CD14-positive monocyte (primary cell): ENCODE measurements at regions not wholly inside any gene's neighbourhood (a gene's known extent, or its start where the extent isn't known, plus 50 kb on each side); places are given as distances from the start of the nearest gene placed in this dataset.

Experiments used
- DNase-seq, 3 donors: peaks; one replicate each; pipeline ENCODE4 v3.0.0-alpha.2; 2011 to 2022
- H2AFZ ChIP-seq: 2 replicates; pipeline ENCODE4 v1.6.0; 2012; ENCODE audit warnings: mild to moderate bottlenecking, low read depth, low read length, inconsistent platforms; ENCODE audit not compliant: insufficient read depth, poor library complexity, severe bottlenecking
- H3K27ac ChIP-seq, 2 donors: 1 replicate in 1 of 2; 2 replicates in 1 of 2; pipeline ENCODE4 v1.5.1; 2012 to 2013; ENCODE audit warnings: low read length in 2 of 2, control low read depth in 1 of 2, inconsistent platforms in 1 of 2, low read depth in 1 of 2, mild to moderate bottlenecking in 1 of 2
- H3K27me3 ChIP-seq, 2 donors: one replicate each; pipeline versions ENCODE4 v1.6.0 to v1.6.1; 2011 to 2013; ENCODE audit warnings: low read length in 2 of 2; ENCODE audit not compliant: control insufficient read depth in 2 of 2, insufficient read depth in 2 of 2
- H3K36me3 ChIP-seq, 2 donors: replicated peaks in 1 of 2; 1 replicate in 1 of 2; 2 replicates in 1 of 2; pipeline versions ENCODE4 v1.5.1 to v1.6.1; 2012 to 2013; ENCODE audit warnings: low read length in 2 of 2, control low read depth in 1 of 2, inconsistent platforms in 1 of 2, mild to moderate bottlenecking in 1 of 2; ENCODE audit not compliant: insufficient read depth in 2 of 2, control insufficient read depth in 1 of 2
- H3K4me1 ChIP-seq, 2 donors: 1 replicate in 1 of 2; 2 replicates in 1 of 2; pipeline versions ENCODE4 v1.5.1 to v1.6.1; 2012 to 2013; ENCODE audit warnings: low read length in 2 of 2, control low read depth in 1 of 2, inconsistent platforms in 1 of 2, mild to moderate bottlenecking in 1 of 2, moderate library complexity in 1 of 2; ENCODE audit not compliant: insufficient read depth in 2 of 2, control insufficient read depth in 1 of 2
- H3K4me2 ChIP-seq: replicated peaks from 2 replicates; pipeline ENCODE3; 2012; ENCODE audit warnings: low read length, moderate library complexity, mild to moderate bottlenecking; ENCODE audit not compliant: poor library complexity, severe bottlenecking; ENCODE audit errors: extremely low read depth
- H3K4me3 ChIP-seq, 3 experiments: fragments of 200-600 bp in 1 of 3; sonication (generic) in 1 of 3; replicated peaks in 1 of 3; 1 replicate in 2 of 3; 2 replicates in 1 of 3; pipeline ENCODE4 v1.5.1; 2011 to 2013; ENCODE audit warnings: low read length in 3 of 3, mild to moderate bottlenecking in 3 of 3, control low read depth in 2 of 3, low read depth in 2 of 3, inconsistent platforms in 1 of 3, moderate library complexity in 1 of 3
- H3K79me2 ChIP-seq: 2 replicates; pipeline ENCODE4 v1.6.0; 2012; ENCODE audit warnings: mild to moderate bottlenecking, control low read depth, inconsistent platforms, low read length, moderate library complexity; ENCODE audit not compliant: insufficient read depth
- H3K9ac ChIP-seq: 2 replicates; pipeline ENCODE4 v1.6.0; 2017; ENCODE audit warnings: low read length, mild to moderate bottlenecking; ENCODE audit not compliant: insufficient read depth, poor library complexity, severe bottlenecking
- H3K9me3 ChIP-seq, 2 donors: replicated peaks in 1 of 2; 1 replicate in 1 of 2; 2 replicates in 1 of 2; pipeline versions ENCODE4 v1.5.1 to v1.6.1; 2012 to 2013; ENCODE audit warnings: low read length in 2 of 2, control low read depth in 1 of 2; ENCODE audit not compliant: control insufficient read depth in 1 of 2, insufficient read depth in 1 of 2
- H4K20me1 ChIP-seq: 2 replicates; pipeline ENCODE4 v1.6.0; 2012; ENCODE audit warnings: mild to moderate bottlenecking, low read length, control low read depth, moderate library complexity; ENCODE audit not compliant: insufficient read depth
- H3K27ac Mint-ChIP-seq, 7 donors: one replicate each; pipeline ENCODE4 v1.8.0; 2020; ENCODE audit warnings: mild to moderate bottlenecking in 7 of 7, mixed read lengths in 7 of 7, moderate library complexity in 6 of 7, inconsistent platforms in 2 of 7
- H3K27me3 Mint-ChIP-seq, 3 donors: one replicate each; pipeline ENCODE4 v1.8.0; 2021 to 2022; ENCODE audit warnings: low read depth in 3 of 3, mild to moderate bottlenecking in 3 of 3, mixed read lengths in 3 of 3, moderate library complexity in 3 of 3, inconsistent platforms in 1 of 3
- H3K36me3 Mint-ChIP-seq, 2 donors: one replicate each; pipeline ENCODE4 v1.8.0; 2020; ENCODE audit warnings: mixed read lengths in 2 of 2, inconsistent platforms in 1 of 2, mild to moderate bottlenecking in 1 of 2
- H3K4me1 Mint-ChIP-seq: one replicate; pipeline ENCODE4 v1.8.0; 2020; ENCODE audit warnings: mild to moderate bottlenecking, mixed read lengths
- H3K4me3 Mint-ChIP-seq, 2 donors: one replicate each; pipeline ENCODE4 v1.8.0; 2020; ENCODE audit warnings: mild to moderate bottlenecking in 2 of 2, mixed read lengths in 2 of 2, moderate library complexity in 1 of 2
- H3K9me3 Mint-ChIP-seq, 7 donors: one replicate each; pipeline ENCODE4 v1.8.0; 2020 to 2022; ENCODE audit warnings: mixed read lengths in 7 of 7, mild to moderate bottlenecking in 6 of 7, moderate library complexity in 6 of 7, inconsistent platforms in 2 of 7
- CTCF ChIP-seq: fragments of 200-600 bp; IDR thresholded peaks from one replicate; pipeline ENCODE4 v1.8.0; 2022; ENCODE audit warnings: antibody characterized with exemption, mild to moderate bottlenecking
- WGBS: methylation state at CpG from one replicate; pipeline ENCODE4 v1.1.5; 2013; ENCODE audit warnings: missing lambda C conversion rate; ENCODE audit not compliant: insufficient coverage; 5-methylcytosine and 5-hydroxymethylcytosine counted together
- intact Hi-C, 2 donors: fragments of 100-400 bp; cut with micrococcal nuclease; formaldehyde crosslinking; loops; one replicate each; pipeline versions ENCODE4 v1.15.0 to v1.15.1; 2023

GRCh38 chr9:18371141-18371540, 102.8 kb upstream of the ADAMTSL1 start:
- no peaks in the 10 kb centered on the region for H3K27me3 ChIP-seq
- H3K79me2 ChIP-seq, result no peaks in the 10 kb centered on the region
- H3K9me3 Mint-ChIP-seq, result peaks cover 0 to 5% (median 1%) of the 10 kb centered on the region in 7 donors
- no peak overlapping the region for H3K4me3 Mint-ChIP-seq
- H3K4me3 ChIP-seq, result no peak overlapping the region
- no peaks in the 10 kb centered on the region for H4K20me1 ChIP-seq
- no peaks in the 10 kb centered on the region for H3K4me1 ChIP-seq
- no peak overlapping the region for H3K27ac ChIP-seq
- no peak overlapping the region for H2AFZ ChIP-seq
- peaks cover 0 to 1% (median 0%) of the 10 kb centered on the region in 3 donors for H3K27me3 Mint-ChIP-seq
- H3K27ac Mint-ChIP-seq, result no peak overlapping the region
- no peak overlapping the region for H3K4me2 ChIP-seq
- no peak overlapping the region for H3K9ac ChIP-seq
- H3K36me3 ChIP-seq, result no peaks in the 10 kb centered on the region
- intact Hi-C loops, result no loop called here
- H3K9me3 ChIP-seq, result no peaks in the 10 kb centered on the region
- H3K36me3 Mint-ChIP-seq, result no peaks in the 10 kb centered on the region
- TF ChIP-seq CTCF, result no peak
- DNase-seq, result no peak
- H3K4me1 Mint-ChIP-seq, result no peaks in the 10 kb centered on the region

GRCh38 chr9:18371621-18372020, 102.3 kb upstream of the ADAMTSL1 start:
- Histone ChIP-seq H2AFZ (no peak overlapping the region), H3K4me2 (no peak overlapping the region), H3K27ac (no peak overlapping the region), H3K36me3 (no peaks in the 10 kb centered on the region), H4K20me1 (no peaks in the 10 kb centered on the region), H3K9ac (no peak overlapping the region), H3K9me3 (no peaks in the 10 kb centered on the region), H3K27me3 (no peaks in the 10 kb centered on the region), H3K4me1 (no peaks in the 10 kb centered on the region), H3K4me3 (no peak overlapping the region), H3K79me2 (no peaks in the 10 kb centered on the region)
- peaks cover 0 to 7% (median 3%) of the 10 kb centered on the region in 7 donors for H3K9me3 Mint-ChIP-seq
- no peak overlapping the region for H3K27ac Mint-ChIP-seq
- no peak for TF ChIP-seq CTCF
- H3K4me3 Mint-ChIP-seq, result no peak overlapping the region
- no peak for DNase-seq
- no peaks in the 10 kb centered on the region for H3K36me3 Mint-ChIP-seq
- H3K27me3 Mint-ChIP-seq, result peaks cover 0 to 1% (median 0%) of the 10 kb centered on the region in 3 donors
- WGBS, result no CpG with 5 or more reads among the region's 3 CpGs
- intact Hi-C loops, result no loop called here
- no peaks in the 10 kb centered on the region for H3K4me1 Mint-ChIP-seq
